ENCODE measurements at regions not wholly inside any gene's neighbourhood (a gene's known extent, or its start where the extent isn't known, plus 50 kb on each side); places are given as distances from the start of the nearest gene placed in this dataset.

GRCh38 chr11:100445231-100445735 is 241.8 kb upstream of the ARHGAP42 start:
- no peak overlapping the region for H4K5ac ChIP-seq (ENCODE audit: insufficient read length, low read depth, low read length)
- H2BK20ac ChIP-seq (ENCODE audit: low read length), result no peak overlapping the region
- 0 out of 2 replicates have a peak overlapping the region, but pooled peaks have one; percentile 23 for H2AFZ ChIP-seq (ENCODE audit: low read length)
- H3K27me3 ChIP-seq (replicated peaks in 1 of 4; ENCODE audit: control insufficient read depth in 3 of 4, extremely low read depth in 1 of 4, insufficient read depth in 3 of 4, low read length in 3 of 4), result no peaks in the 10 kb centered on the region
- no peak overlapping the region for H3K4ac ChIP-seq (replicated peaks; ENCODE audit: insufficient read length, low read depth, low read length)
- H3K4me1 ChIP-seq (replicated peaks in 1 of 4; ENCODE audit: control insufficient read depth in 3 of 4, insufficient read depth in 4 of 4, low read length in 3 of 4), result no peaks in the 10 kb centered on the region
- no peak overlapping the region for H3K18ac ChIP-seq (ENCODE audit: extremely low read depth, low read length)
- no peak overlapping the region for H2BK5ac ChIP-seq (ENCODE audit: low read depth, low read length)
- H2BK15ac ChIP-seq (ENCODE audit: low read length), result no peak overlapping the region
- H2AK5ac ChIP-seq (ENCODE audit: low read depth, low read length), result no peak overlapping the region
- WGBS, 2 experiments (ENCODE audit: extremely low coverage in 1 of 2, insufficient coverage in 1 of 2, insufficient read length in 1 of 2, insufficient replicate concordance in 2 of 2, low coverage in 1 of 2, low lambda C conversion rate in 2 of 2, missing lambda C conversion rate in 1 of 2), result 92% methylated on average over 2 of the region's 2 CpGs; no CpG with 5 or more reads in 1 of the 2 experiments
- H3K79me2 ChIP-seq (ENCODE audit: control insufficient read depth in 1 of 2, insufficient read depth in 2 of 2, low read length in 2 of 2), result no peaks in the 10 kb centered on the region
- FAIRE-seq (no peak), DNase-seq (ENCODE audit: low read depth in 1 of 2, low spot score in 2 of 2) (no peak)
- H2BK120ac ChIP-seq (replicated peaks; ENCODE audit: low read depth, low read length), result no peak overlapping the region
- no peak overlapping the region for H3K4me3 ChIP-seq (ENCODE audit: extremely low read depth in 1 of 4, insufficient read depth in 2 of 4, low read depth in 3 of 4, low read length in 4 of 4)
- no peaks in the 10 kb centered on the region for H3K36me3 ChIP-seq (ENCODE audit: control insufficient read depth in 2 of 4, insufficient read depth in 4 of 4, low read length in 3 of 4)
- ChIA-PET POLR2A (ENCODE audit: partially characterized antibody) (no interaction called here), CTCF (ENCODE audit: partially characterized antibody) (interaction anchor here (1.0 to 1.2 kb wide), 2 partner anchors 10 to 424 kb away, joined by 3 to 5 read pairs; no protein-coding TSS in a partner anchor)
- H3K23ac ChIP-seq (ENCODE audit: insufficient read length), result no peak overlapping the region
- no peaks in the 10 kb centered on the region for H3K23me2 ChIP-seq (ENCODE audit: low read depth, low read length)
- H4K8ac ChIP-seq (ENCODE audit: extremely low read depth, insufficient read depth, low read length), result no peak overlapping the region
- H4K91ac ChIP-seq (replicated peaks; ENCODE audit: insufficient read length, low read length), result no peak overlapping the region
- H4K20me1 ChIP-seq (replicated peaks in 1 of 2; ENCODE audit: control insufficient read depth in 1 of 2, insufficient read depth in 2 of 2, low read length in 2 of 2), result no peaks in the 10 kb centered on the region
- H3K56ac ChIP-seq (replicated peaks; ENCODE audit: insufficient read length, low read depth, low read length), result no peak overlapping the region
- H3K9me3 ChIP-seq (ENCODE audit: insufficient read depth in 2 of 2, low read depth in 1 of 2, low read length in 1 of 2), result no peaks in the 10 kb centered on the region
- H3K9ac ChIP-seq (replicated peaks in 1 of 4; ENCODE audit: extremely low read depth in 1 of 4, low read depth in 3 of 4, low read length in 3 of 4), result no peak overlapping the region
- no peak overlapping the region for H3K27ac ChIP-seq (ENCODE audit: low read depth, low read length)
- no peaks in the 10 kb centered on the region for H3K79me1 ChIP-seq (ENCODE audit: low read depth, low read length)
- H2BK12ac ChIP-seq (ENCODE audit: low read depth, low read length), result no peak overlapping the region
- no peak overlapping the region for H3K4me2 ChIP-seq (ENCODE audit: insufficient read depth in 1 of 2, low read depth in 2 of 2, low read length in 2 of 2)
- no peak overlapping the region for H3K14ac ChIP-seq (ENCODE audit: insufficient read length)
- no peak for TF ChIP-seq SP1 (IDR thresholded peaks at IDR 0.05; ENCODE audit: low read depth, low read length)
- TF ChIP-seq CTCF (IDR thresholded peaks at IDR 0.05; ENCODE audit: control extremely low read depth in 1 of 3, insufficient read depth in 1 of 3, low read depth in 1 of 3, low read length in 3 of 3), result peak; percentile 13 to 43 (median 20); a peak in 2 of 4 replicates
- no peak for TF ChIP-seq NRF1 (IDR thresholded peaks at IDR 0.05; ENCODE audit: low read depth, low read length)
- TF ChIP-seq RAD21 (IDR thresholded peaks at IDR 0.05 in 1 of 2, conservative IDR thresholded peaks at IDR 0.05 in 1 of 2; ENCODE audit: low read depth in 2 of 2, low read length in 2 of 2), result peak; percentile 53 to 58
- no peak for TF ChIP-seq SP4 (IDR thresholded peaks at IDR 0.05; ENCODE audit: low read length)
- TF ChIP-seq RNF2 (IDR thresholded peaks at IDR 0.05; ENCODE audit: borderline replicate concordance, low read depth, low read length, missing control alignments, poor library complexity, severe bottlenecking), result no peak
- TF ChIP-seq EP300 (IDR thresholded peaks at IDR 0.05; ENCODE audit: borderline replicate concordance in 1 of 2, low read depth in 2 of 2, low read length in 2 of 2), result no peak
- no peak for TF ChIP-seq KDM4A (IDR thresholded peaks at IDR 0.05; ENCODE audit: low read depth, low read length, severe bottlenecking)
- no peak for TF ChIP-seq TBP (IDR thresholded peaks at IDR 0.05; ENCODE audit: low read depth, low read length)
- no peak for TF ChIP-seq YY1 (IDR thresholded peaks at IDR 0.05; ENCODE audit: low read depth, low read length)
- TF ChIP-seq CREB1 (IDR thresholded peaks at IDR 0.05), result no peak
- TF ChIP-seq POLR2AphosphoS5 (IDR thresholded peaks at IDR 0.05; ENCODE audit: low read depth, low read length), result no peak
